ENCODE measurements at regions not wholly inside any gene's neighbourhood (a gene's known extent, or its start where the extent isn't known, plus 50 kb on each side); places are given as distances from the start of the nearest gene placed in this dataset.
A peak's percentile ranks its signal among the peaks of the same experiment; 100 is the strongest.

DNA sequence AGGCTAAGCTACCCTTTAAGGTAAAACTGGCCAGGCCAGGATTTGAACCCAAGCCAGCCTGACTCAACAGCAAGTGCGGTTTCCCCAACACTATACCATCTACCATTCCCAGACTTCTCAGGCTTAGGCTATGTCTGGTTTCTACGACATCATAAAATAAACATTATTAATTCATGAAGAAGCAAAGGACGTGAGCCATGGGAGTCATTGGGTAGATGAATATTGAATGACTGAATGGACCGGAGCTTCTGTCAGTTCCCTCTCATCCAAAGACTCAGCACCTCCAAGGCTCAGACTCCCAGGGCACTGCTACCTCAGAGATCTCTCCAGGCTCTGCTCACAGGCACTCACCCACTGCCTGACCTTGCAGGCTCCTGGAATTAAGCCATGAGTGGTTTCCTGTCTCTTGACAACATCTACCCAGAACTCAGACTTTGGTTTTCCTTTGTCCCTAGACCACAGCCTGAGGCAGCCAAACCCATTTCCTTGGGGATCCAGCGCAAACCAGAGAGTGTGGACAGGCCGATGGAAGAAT is 64.6 kb upstream of the STEAP1B start:
- H3K9me3 ChIP-seq (ENCODE audit: control insufficient read depth, insufficient read depth, low read depth, low read length): no peaks in the 10 kb centered on the region
- TF ChIP-seq TCF7L2 (IDR thresholded peaks at IDR 0.05; ENCODE audit: low read depth, low read length) (no peak), SIN3A (IDR thresholded peaks at IDR 0.05; ENCODE audit: borderline replicate concordance, insufficient read depth, low read depth, low read length) (no peak), POLR2AphosphoS5 (IDR thresholded peaks at IDR 0.05; ENCODE audit: low read depth, low read length) (no peak; the same call in 1 of the 2 replicates)
- no peaks in the 10 kb centered on the region for H3K36me3 ChIP-seq (ENCODE audit: control insufficient read depth, insufficient read depth, low read length)
- peak overlapping the region; percentile 29 to 61; a peak in 3 of 4 replicates for H3K4me3 ChIP-seq (ENCODE audit: low read depth in 2 of 2, low read length in 2 of 2)
- ChIA-PET POLR2A (interaction anchor here (0.6 kb wide), 1 partner anchor 162 kb away, joined by 3 read pairs; the partner anchor contains the start of gene IL6), CTCF (interaction anchor here (5.5 kb wide), 1 partner anchor 162 kb away, joined by 98 read pairs; the partner anchor contains the start of gene IL6)
- peaks cover 53% of the 10 kb centered on the region for H3K4me1 ChIP-seq (ENCODE audit: control insufficient read depth, insufficient read depth, low read length)
- ATAC-seq: peak; percentile 47
- in situ Hi-C loops (cut with HindIII; ENCODE audit: low pct_unique_long_range_greater_than_20kb, low sequenced_read_pairs): no loop called here
- BruUV-seq (replicated peaks): no TSS peak
- peak; percentile 64 for DNase-seq (ENCODE audit: low read depth, low spot score)
- H3K27ac ChIP-seq (ENCODE audit: low read length): peak overlapping the region; percentile 85
- no peaks in the 10 kb centered on the region for H3K27me3 ChIP-seq (ENCODE audit: control insufficient read depth, insufficient read depth, low read length)
- intact Hi-C loops (cut with micrococcal nuclease; ENCODE audit: unreplicated experiment): loop anchor here (5.0 kb wide), 2 partner anchors 98 to 258 kb away; partner anchors contain the start of gene TOMM7

- intact Hi-C loops (cut with micrococcal nuclease; ENCODE audit: unreplicated experiment): loop anchor here (5.0 kb wide), 2 partner anchors 99 to 259 kb away; partner anchors contain the start of gene TOMM7
- Histone ChIP-seq H3K4me3 (ENCODE audit: low read depth in 2 of 2, low read length in 2 of 2) (peak overlapping the region; percentile 29 to 61), H3K9me3 (ENCODE audit: control insufficient read depth, insufficient read depth, low read depth, low read length) (no peaks in the 10 kb centered on the region), H3K27ac (ENCODE audit: low read length) (peak overlapping the region; percentile 85), H3K4me1 (ENCODE audit: control insufficient read depth, insufficient read depth, low read length) (peaks cover 53% of the 10 kb centered on the region), H3K36me3 (ENCODE audit: control insufficient read depth, insufficient read depth, low read length) (no peaks in the 10 kb centered on the region), H3K27me3 (ENCODE audit: control insufficient read depth, insufficient read depth, low read length) (no peaks in the 10 kb centered on the region)
- peak; percentile 49 for ATAC-seq
- POLR2A ChIA-PET: no interaction called here
- CTCF ChIA-PET: interaction anchor here (0.6 to 5.5 kb wide), 3 partner anchors 163 to 492 kb away, joined by 3 to 98 read pairs (median 3); partner anchors contain the start of gene IL6
- DNase-seq (ENCODE audit: low read depth, low spot score): no peak
- in situ Hi-C loops (cut with HindIII; ENCODE audit: low pct_unique_long_range_greater_than_20kb, low sequenced_read_pairs): no loop called here
- no peak for TF ChIP-seq POLR2AphosphoS5 (IDR thresholded peaks at IDR 0.05; ENCODE audit: low read depth, low read length)
- no peak for TF ChIP-seq TCF7L2 (IDR thresholded peaks at IDR 0.05; ENCODE audit: low read depth, low read length)
- no peak for TF ChIP-seq SIN3A (IDR thresholded peaks at IDR 0.05; ENCODE audit: borderline replicate concordance, insufficient read depth, low read depth, low read length)
- no peak for TF ChIP-seq REST (IDR thresholded peaks at IDR 0.05; ENCODE audit: insufficient read depth in 1 of 2, low read depth in 2 of 2, low read length in 1 of 2)
- TF ChIP-seq CTCF (IDR thresholded peaks at IDR 0.05): no peak
- no TSS peak for BruUV-seq (replicated peaks)
These were observed 63.7 kb upstream of the STEAP1B start for GRCh38 chr7:22563621-22564241.
